Adrenal gland (tissue), 5 donors: ENCODE measurements at regions not wholly inside any gene's neighbourhood (a gene's known extent, or its start where the extent isn't known, plus 50 kb on each side); places are given as distances from the start of the nearest gene placed in this dataset.

Experiments used
- POLR2A ChIP-seq, 2 donors: fragments of 450-650 bp; IDR thresholded peaks; one replicate each; pipeline ENCODE4 v1.6.1; 2017; ENCODE audit warnings: antibody characterized with exemption in 2 of 2, mild to moderate bottlenecking in 2 of 2, moderate library complexity in 1 of 2
- TF ChIP-seq, protein P1 (sequence below), 6 experiments: fragments of 450-650 bp in 4 of 6; fragments of 200-600 bp in 2 of 6; sonication (generic) in 1 of 6; IDR thresholded peaks; 1 replicate in 5 of 6; 2 replicates in 1 of 6; pipeline versions ENCODE4 v1.5.1 to v1.8.0; 2016 to 2021; ENCODE audit warnings: antibody characterized with exemption in 6 of 6, mild to moderate bottlenecking in 2 of 6, moderate library complexity in 1 of 6
- donor health status: DM: no; HTN: no; CAD: no.

DNA sequence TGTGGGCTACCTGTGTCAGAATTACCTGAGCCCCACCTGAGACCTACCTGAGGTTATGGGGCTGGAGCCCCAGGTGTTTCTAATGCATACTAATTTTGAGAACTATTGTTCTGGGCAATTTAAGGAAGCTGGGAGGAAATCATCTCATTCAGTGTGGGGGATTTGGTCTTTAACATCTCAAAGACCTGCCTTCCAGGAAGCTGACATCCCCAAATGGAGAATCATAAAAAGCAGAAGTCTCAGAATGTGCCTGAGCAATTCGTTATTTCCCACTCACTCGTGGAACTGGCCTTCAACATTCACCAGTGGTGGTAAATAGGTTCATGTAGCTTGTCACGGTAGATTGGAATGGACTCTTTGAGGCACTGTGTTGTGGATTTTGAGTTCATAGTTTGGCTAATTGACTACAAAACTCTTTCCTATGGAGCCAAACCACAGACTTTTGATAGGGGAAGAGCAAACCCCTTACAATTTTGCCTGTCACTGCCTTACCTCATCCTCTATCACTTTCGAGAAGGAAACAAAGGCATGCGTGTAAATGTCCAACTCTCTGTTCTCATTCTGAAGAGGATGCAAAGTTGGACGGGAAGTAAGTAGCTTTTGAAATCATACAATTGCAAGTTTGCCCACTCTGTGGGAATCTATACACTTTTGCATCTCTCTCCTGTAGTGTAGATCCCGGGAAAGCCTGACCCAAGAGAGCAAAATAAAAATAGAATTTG is 521.0 kb upstream of the MDFIC2 start:
- TF ChIP-seq, protein P1, sequence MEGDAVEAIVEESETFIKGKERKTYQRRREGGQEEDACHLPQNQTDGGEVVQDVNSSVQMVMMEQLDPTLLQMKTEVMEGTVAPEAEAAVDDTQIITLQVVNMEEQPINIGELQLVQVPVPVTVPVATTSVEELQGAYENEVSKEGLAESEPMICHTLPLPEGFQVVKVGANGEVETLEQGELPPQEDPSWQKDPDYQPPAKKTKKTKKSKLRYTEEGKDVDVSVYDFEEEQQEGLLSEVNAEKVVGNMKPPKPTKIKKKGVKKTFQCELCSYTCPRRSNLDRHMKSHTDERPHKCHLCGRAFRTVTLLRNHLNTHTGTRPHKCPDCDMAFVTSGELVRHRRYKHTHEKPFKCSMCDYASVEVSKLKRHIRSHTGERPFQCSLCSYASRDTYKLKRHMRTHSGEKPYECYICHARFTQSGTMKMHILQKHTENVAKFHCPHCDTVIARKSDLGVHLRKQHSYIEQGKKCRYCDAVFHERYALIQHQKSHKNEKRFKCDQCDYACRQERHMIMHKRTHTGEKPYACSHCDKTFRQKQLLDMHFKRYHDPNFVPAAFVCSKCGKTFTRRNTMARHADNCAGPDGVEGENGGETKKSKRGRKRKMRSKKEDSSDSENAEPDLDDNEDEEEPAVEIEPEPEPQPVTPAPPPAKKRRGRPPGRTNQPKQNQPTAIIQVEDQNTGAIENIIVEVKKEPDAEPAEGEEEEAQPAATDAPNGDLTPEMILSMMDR (IDR thresholded peaks at IDR 0.05): no peak
- TF ChIP-seq POLR2A (IDR thresholded peaks at IDR 0.05): no peak
